ENCODE measurements at regions not wholly inside any gene's neighbourhood (a gene's known extent, or its start where the extent isn't known, plus 50 kb on each side); places are given as distances from the start of the nearest gene placed in this dataset. TPM values are rescaled to one million over a fixed set of nuclear protein-coding genes. Genes with fewer than 3 reads are reported as not detected.

DNA sequence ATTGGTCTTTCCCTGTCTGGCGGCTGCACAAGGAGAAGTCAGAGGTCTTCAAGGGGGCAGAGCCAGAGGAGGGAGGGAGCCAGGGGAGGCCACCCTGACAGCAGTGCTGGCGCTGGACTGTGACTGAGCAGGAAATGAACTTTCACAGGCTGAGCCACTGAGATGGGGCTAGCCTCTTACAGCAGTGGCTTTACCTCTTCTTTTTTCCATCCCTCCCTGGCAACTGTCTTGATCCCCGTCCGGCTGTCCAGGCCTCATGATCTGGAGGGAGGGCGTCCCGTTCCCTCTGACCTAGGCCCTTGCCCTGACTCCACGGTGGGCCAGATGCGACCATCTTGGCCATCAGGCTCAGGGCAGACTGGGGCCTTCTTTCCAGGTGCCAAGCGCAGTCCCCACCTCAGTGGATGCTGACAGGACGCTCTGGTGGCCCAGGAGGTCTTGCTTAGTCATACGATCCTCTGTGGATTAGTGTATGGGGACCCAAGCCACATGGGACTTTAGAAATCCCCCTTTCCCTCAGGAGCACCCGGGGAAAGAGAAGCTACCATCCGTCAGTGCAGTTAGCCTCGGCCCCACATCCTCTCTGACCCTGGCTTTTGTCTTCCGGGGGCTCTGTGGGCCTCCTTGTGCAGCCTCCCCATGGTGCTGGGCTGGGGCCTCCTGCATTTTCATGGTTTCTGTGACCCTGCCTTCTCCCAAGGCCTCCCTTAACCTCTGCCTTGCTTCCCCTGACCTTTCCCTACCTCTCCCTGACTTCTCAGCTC is 57.4 kb upstream of the CCDC167 start:
- no peak for DNase-seq (ENCODE audit: low read depth in 2 of 3, low spot score in 2 of 3)

DNA sequence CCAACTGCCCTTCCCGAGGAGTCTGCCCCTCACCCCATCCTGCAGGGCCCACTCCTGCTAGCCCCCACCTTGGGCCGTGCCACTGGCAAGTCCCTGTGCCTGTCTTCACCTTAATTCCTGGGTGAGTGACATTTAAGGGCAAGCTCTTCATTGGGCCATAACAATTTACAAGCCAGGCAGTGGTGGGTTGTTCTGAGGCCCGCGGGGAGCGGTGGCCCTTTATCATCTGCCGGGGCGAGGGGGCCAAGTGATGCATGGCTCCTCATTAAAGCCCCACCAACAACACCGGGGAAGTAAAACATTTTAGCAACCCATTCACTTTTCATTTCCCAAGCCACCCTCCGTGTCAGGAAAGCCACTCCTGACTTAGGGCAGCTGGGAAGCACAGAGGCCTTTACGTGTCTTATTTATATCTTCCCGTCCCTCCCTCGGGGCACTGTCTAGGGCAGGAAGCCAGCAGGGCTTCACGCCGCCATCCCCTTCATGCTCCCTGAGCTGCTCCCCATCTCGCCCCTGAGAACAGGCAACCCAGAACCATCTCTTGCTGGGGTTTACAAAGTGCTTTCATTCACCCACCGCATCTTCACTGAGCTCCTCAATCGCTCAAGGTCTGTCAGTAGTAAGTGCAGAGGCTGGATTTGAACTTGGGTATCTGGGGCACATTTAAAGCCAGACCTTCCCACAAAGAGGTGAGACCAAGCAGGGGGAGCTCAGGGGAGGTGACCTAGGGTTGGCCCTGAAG is 55.5 kb upstream of the CCDC167 start:
- no peak for DNase-seq (ENCODE audit: low read depth in 2 of 3, low spot score in 2 of 3)

DNA sequence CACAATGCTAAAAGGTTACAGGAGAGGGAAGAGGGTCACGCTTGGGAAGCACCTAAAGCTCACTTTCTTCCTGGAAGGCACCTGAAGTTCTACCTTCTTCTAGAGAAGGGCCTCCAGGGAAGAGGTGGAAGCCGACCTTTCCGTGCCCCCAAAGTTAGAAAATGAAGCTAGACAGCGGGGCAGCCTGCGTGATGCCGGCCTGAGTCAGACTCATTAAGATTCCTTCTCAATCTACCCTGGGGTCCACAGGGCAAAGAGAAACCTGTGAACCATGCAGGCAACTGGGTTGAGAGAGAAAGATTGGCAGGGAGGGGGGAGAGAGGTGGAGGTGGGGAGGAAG is 54.8 kb upstream of the CCDC167 start:
- DNase-seq (ENCODE audit: low read depth in 2 of 3, low spot score in 2 of 3) = no peak

DNA sequence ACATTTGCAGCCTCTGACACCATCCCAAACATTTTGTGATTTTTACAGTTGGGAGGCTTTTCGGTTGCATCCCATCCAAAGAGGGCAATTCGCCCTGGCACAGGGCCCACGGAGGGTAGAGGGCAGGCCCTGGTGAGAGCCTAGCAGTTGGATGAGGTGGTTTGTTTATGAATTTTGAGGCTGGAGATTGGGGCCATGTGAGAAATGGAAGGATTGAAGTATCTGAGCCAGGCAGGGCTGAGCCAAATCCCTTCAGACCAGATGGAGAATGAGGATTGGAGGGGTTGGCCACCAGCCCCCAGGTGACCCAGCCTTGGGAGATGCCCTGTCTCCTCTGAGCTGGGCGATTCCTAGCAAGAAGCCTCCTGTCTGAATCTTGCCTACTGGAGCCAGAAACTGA is 52.6 kb upstream of the CCDC167 start:
- no peak for DNase-seq (ENCODE audit: low read depth in 2 of 3, low spot score in 2 of 3)

DNA sequence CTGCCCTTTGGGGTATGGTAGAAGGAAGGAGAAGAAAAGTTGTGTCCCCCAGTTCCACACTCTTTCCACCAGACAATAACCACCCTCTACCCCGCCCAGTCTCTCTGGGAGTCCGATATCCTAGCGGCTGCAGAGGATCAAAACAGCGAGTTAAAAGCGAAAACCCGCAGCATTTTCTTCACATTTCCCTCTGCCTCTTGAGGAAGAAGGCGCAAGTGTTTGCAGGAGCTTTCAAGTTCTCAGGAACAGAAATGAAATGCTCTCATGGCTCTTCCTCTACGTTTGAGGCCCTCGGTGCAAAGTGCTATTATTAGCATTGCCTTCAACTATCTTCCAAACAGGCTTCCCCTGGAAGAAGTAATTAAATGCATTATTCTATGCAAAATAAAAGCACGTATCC is 52.2 kb upstream of the CCDC167 start:
- no peak for DNase-seq (ENCODE audit: low read depth in 2 of 3, low spot score in 2 of 3)

DNA sequence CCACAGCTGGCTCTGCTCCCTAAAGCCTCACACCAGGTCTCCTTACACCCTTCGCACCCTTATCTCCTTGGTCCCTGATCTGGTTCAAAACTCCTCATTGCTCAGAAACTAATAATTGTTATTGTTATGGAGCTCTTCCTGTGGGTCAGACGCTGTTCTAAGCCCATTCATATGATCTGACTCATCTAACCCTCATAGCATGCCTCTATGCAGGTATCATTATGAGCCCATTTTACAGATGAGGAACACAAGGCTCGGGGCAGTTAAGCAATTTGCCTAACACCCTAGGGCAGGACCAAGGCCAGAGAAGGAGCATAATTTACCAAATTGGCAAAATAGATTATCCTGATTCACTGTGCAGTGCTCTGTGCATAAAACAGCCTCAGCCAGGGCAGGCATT is 51.8 kb upstream of the CCDC167 start:
- no peak for DNase-seq (ENCODE audit: low read depth in 2 of 3, low spot score in 2 of 3)

DNA sequence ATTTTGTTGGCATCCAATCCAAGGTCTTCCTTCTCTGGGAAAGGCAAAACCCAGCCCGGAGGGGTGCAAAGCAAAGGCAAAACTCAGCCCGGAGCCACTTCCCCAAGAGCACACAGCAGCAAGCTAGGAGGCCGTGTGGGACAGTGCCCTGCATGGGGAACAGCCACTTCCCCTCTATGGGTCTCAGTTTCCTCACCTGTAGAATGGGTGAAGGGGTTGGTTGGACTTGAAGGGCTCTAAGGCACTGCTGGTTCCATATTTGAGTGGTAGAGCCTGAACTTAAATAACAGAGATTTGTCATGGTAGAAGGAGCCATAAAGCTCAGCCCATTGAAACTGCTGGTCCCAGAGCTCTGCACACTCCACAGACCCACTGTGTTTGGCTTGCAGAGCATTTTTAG is 51.3 kb upstream of the CCDC167 start:
- DNase-seq (ENCODE audit: low read depth in 2 of 3, low spot score in 2 of 3) = no peak

DNA sequence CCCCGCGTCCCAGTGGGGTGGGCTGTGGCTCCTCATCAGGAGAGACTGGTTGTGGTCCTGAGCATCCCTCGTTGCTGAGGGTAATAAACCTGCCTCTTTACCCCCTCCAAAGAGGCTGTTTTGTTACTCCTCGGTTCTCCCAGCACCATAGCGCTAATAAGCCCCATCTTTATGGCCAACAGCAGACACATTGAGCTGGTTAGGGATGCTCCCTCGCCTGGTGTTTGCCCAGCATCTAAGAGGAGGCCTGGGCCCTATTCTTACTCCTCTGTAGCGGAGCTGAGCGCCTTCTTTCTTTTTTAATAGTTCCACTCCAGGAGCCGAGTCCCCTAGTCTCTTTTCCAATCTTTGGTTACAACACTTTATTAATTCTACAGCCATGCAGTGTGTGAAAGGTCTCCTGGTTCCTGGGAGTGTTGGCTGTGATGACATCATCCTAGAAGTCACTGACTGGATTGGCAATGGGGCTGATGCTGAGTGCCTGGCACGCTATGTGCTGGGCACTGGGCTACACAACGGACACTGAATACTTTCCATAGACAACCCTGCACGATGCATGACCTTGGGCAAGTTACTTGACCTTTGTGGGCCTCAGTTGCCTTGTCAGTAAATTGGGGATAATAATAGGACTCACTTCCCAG is 50.6 kb upstream of the CCDC167 start:
- no peak for DNase-seq (ENCODE audit: low read depth in 2 of 3, low spot score in 2 of 3)

DNA sequence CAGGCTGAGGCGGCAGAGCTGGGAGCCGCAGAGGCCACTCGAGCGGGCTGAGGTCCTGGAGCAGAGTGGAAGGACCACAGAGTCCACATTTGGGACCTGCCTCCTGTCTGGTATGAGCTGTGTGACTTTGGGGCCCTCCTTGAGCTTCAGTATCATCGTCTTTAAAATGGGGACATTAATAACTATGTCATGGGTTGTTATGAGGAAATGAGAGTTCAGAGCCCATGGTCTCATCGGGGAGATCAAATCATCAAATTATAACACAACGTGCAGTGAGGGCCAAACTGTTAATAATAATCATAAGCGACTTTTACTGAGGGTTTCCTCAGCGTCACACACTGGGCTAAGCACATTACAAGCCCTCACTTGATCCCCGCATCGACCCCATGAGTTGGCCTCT is 49.9 kb upstream of the CCDC167 start:
- no peak for DNase-seq (ENCODE audit: low read depth in 2 of 3, low spot score in 2 of 3)

Small RNA genes lying in the stretch of these regions (small RNA-seq; reads per million reads assigned to genes)
- gene MIR4462 = not detected

Data from hematopoietic multipotent progenitor cell (in vitro differentiated cells).